Esophagus muscularis mucosa (tissue), 3 donors: ENCODE measurements at regions not wholly inside any gene's neighbourhood (a gene's known extent, or its start where the extent isn't known, plus 50 kb on each side); places are given as distances from the start of the nearest gene placed in this dataset.

Experiments used
- CTCF ChIP-seq, 3 experiments: fragments of 200-600 bp in 2 of 3; fragments of 450-650 bp in 1 of 3; sonication (generic) in 2 of 3; IDR thresholded peaks; one replicate each; pipeline ENCODE4 v1.5.1; 2017 to 2019; ENCODE audit warnings: antibody characterized with exemption in 3 of 3, mild to moderate bottlenecking in 2 of 3, moderate library complexity in 1 of 3
- POLR2A ChIP-seq: fragments of 450-650 bp; IDR thresholded peaks from one replicate; pipeline ENCODE4 v1.6.1; 2017; ENCODE audit warnings: antibody characterized with exemption, moderate library complexity, mild to moderate bottlenecking, low read depth
- POLR2AphosphoS5 ChIP-seq, 2 donors: sonication (generic); formaldehyde crosslinking; IDR thresholded peaks; one replicate each; pipeline ENCODE4 v1.6.1; 2017; ENCODE audit warnings: antibody characterized with exemption in 2 of 2

- TF ChIP-seq CTCF (IDR thresholded peaks at IDR 0.05) (no peak), POLR2A (no peak), POLR2AphosphoS5 (IDR thresholded peaks at IDR 0.05) (no peak)
Measured at GRCh38 chr2:122512091-122512490, 756.6 kb downstream of the TSN start.
